Activated CD4-positive, alpha-beta T cell treated with anti-CD3 and anti-CD28 coated beads, Interleukin-2, amount 10 ng/mL, durations not matched to agents 7 days and 5 days (primary cell): ENCODE measurements at regions not wholly inside any gene's neighbourhood (a gene's known extent, or its start where the extent isn't known, plus 50 kb on each side); places are given as distances from the start of the nearest gene placed in this dataset.

Experiments used
- CTCF ChIA-PET: fragments of 350-600 bp; sonication (Branson Sonifier 250); formaldehyde crosslinking; loops from one replicate; lab custom pipeline; 2021; ENCODE audit warnings: antibody characterized with exemption; lab: Charles Lee
- POLR2A ChIA-PET: fragments of 350-600 bp; sonication (Branson Sonifier 250); formaldehyde crosslinking; loops from one replicate; lab custom pipeline; 2021; ENCODE audit warnings: antibody characterized with exemption; lab: Charles Lee
- DNase-seq: peaks from one replicate; pipeline ENCODE4 v3.0.0-alpha.2; 2020
- H3K27ac Mint-ChIP-seq: one replicate; pipeline ENCODE4 v1.8.0; 2021; ENCODE audit warnings: mild to moderate bottlenecking, moderate library complexity, mixed read lengths
- H3K27me3 Mint-ChIP-seq: one replicate; pipeline ENCODE4 v1.8.0; 2021; ENCODE audit warnings: mixed read lengths
- H3K36me3 Mint-ChIP-seq: one replicate; pipeline ENCODE4 v1.8.0; 2021; ENCODE audit warnings: low read depth, mixed read lengths
- H3K4me1 Mint-ChIP-seq: one replicate; pipeline ENCODE4 v1.8.0; 2021; ENCODE audit warnings: mixed read lengths
- H3K4me3 Mint-ChIP-seq: one replicate; pipeline ENCODE4 v1.8.0; 2021; ENCODE audit warnings: mild to moderate bottlenecking, moderate library complexity, mixed read lengths
- H3K9me3 Mint-ChIP-seq: one replicate; pipeline ENCODE4 v1.8.0; 2021; ENCODE audit warnings: mixed read lengths

GRCh38 chr5:145198525-145199260 lies 636.4 kb downstream of the PRELID2 start:
- POLR2A ChIA-PET, result no interaction called here
- no peaks in the 10 kb centered on the region for H3K27me3 Mint-ChIP-seq
- CTCF ChIA-PET, result no interaction called here
- no peaks in the 10 kb centered on the region for H3K36me3 Mint-ChIP-seq
- H3K4me3 Mint-ChIP-seq, result no peak overlapping the region
- peaks cover 2% of the 10 kb centered on the region for H3K9me3 Mint-ChIP-seq
- H3K4me1 Mint-ChIP-seq, result no peaks in the 10 kb centered on the region
- DNase-seq, result no peak
- no peak overlapping the region for H3K27ac Mint-ChIP-seq

- no peaks in the 10 kb centered on the region for H3K27me3 Mint-ChIP-seq
- no peak overlapping the region for H3K4me3 Mint-ChIP-seq
- no peak for DNase-seq
- ChIA-PET CTCF (no interaction called here), POLR2A (no interaction called here)
- H3K9me3 Mint-ChIP-seq, result peaks cover 3% of the 10 kb centered on the region
- no peaks in the 10 kb centered on the region for H3K36me3 Mint-ChIP-seq
- no peaks in the 10 kb centered on the region for H3K4me1 Mint-ChIP-seq
- no peak overlapping the region for H3K27ac Mint-ChIP-seq
Measured at GRCh38 chr5:145189746-145190145, 645.4 kb downstream of the PRELID2 start.

GRCh38 chr5:145180371-145180770 lies 654.8 kb downstream of the PRELID2 start:
- Mint-ChIP-seq H3K4me1 (no peaks in the 10 kb centered on the region), H3K27me3 (no peaks in the 10 kb centered on the region), H3K9me3 (no peaks in the 10 kb centered on the region), H3K4me3 (no peak overlapping the region), H3K36me3 (no peaks in the 10 kb centered on the region), H3K27ac (no peak overlapping the region)
- ChIA-PET POLR2A (no interaction called here), CTCF (no interaction called here)
- no peak for DNase-seq

GRCh38 chr5:145178641-145179523 lies 656.3 kb downstream of the PRELID2 start:
- Mint-ChIP-seq H3K27me3 (no peaks in the 10 kb centered on the region), H3K36me3 (no peaks in the 10 kb centered on the region), H3K4me3 (no peak overlapping the region), H3K4me1 (no peaks in the 10 kb centered on the region), H3K27ac (no peak overlapping the region), H3K9me3 (no peaks in the 10 kb centered on the region)
- ChIA-PET POLR2A (no interaction called here), CTCF (no interaction called here)
- no peak for DNase-seq

GRCh38 chr5:145176041-145176440 lies 659.1 kb downstream of the PRELID2 start:
- Mint-ChIP-seq H3K4me3 (no peak overlapping the region), H3K4me1 (no peaks in the 10 kb centered on the region), H3K27me3 (no peaks in the 10 kb centered on the region), H3K9me3 (no peaks in the 10 kb centered on the region), H3K27ac (no peak overlapping the region), H3K36me3 (no peaks in the 10 kb centered on the region)
- POLR2A ChIA-PET, result no interaction called here
- no peak for DNase-seq
- CTCF ChIA-PET, result interaction anchor here (0.6 kb wide), 1 partner anchor 485 kb away, joined by 3 read pairs; no protein-coding TSS in a partner anchor

GRCh38 chr5:145166110-145166509 lies 669.0 kb downstream of the PRELID2 start:
- no peaks in the 10 kb centered on the region for H3K9me3 Mint-ChIP-seq
- no peaks in the 10 kb centered on the region for H3K4me1 Mint-ChIP-seq
- CTCF ChIA-PET, result no interaction called here
- no peaks in the 10 kb centered on the region for H3K27me3 Mint-ChIP-seq
- H3K27ac Mint-ChIP-seq, result no peak overlapping the region
- no peak for DNase-seq
- POLR2A ChIA-PET, result no interaction called here
- no peak overlapping the region for H3K4me3 Mint-ChIP-seq
- no peaks in the 10 kb centered on the region for H3K36me3 Mint-ChIP-seq

GRCh38 chr5:145163876-145164275 lies 671.3 kb downstream of the PRELID2 start:
- ChIA-PET CTCF (no interaction called here), POLR2A (no interaction called here)
- Mint-ChIP-seq H3K9me3 (no peaks in the 10 kb centered on the region), H3K36me3 (no peaks in the 10 kb centered on the region), H3K27ac (no peak overlapping the region), H3K27me3 (no peaks in the 10 kb centered on the region), H3K4me3 (no peak overlapping the region), H3K4me1 (no peaks in the 10 kb centered on the region)
- no peak for DNase-seq

- no peaks in the 10 kb centered on the region for H3K4me1 Mint-ChIP-seq
- H3K36me3 Mint-ChIP-seq, result no peaks in the 10 kb centered on the region
- H3K9me3 Mint-ChIP-seq, result no peaks in the 10 kb centered on the region
- H3K4me3 Mint-ChIP-seq, result no peak overlapping the region
- H3K27me3 Mint-ChIP-seq, result no peaks in the 10 kb centered on the region
- POLR2A ChIA-PET, result no interaction called here
- no peak for DNase-seq
- CTCF ChIA-PET, result no interaction called here
- no peak overlapping the region for H3K27ac Mint-ChIP-seq
Measured at GRCh38 chr5:145162626-145163025, 672.5 kb downstream of the PRELID2 start.

GRCh38 chr5:145161391-145161790 lies 673.8 kb downstream of the PRELID2 start:
- Mint-ChIP-seq H3K36me3 (no peaks in the 10 kb centered on the region), H3K9me3 (no peaks in the 10 kb centered on the region), H3K27me3 (no peaks in the 10 kb centered on the region)

GRCh38 chr5:145160679-145161078 lies 674.5 kb downstream of the PRELID2 start:
- Mint-ChIP-seq H3K4me3 (no peak overlapping the region), H3K9me3 (peaks cover 3% of the 10 kb centered on the region), H3K36me3 (no peaks in the 10 kb centered on the region), H3K27me3 (no peaks in the 10 kb centered on the region), H3K27ac (no peak overlapping the region), H3K4me1 (no peaks in the 10 kb centered on the region)
- POLR2A ChIA-PET, result no interaction called here
- CTCF ChIA-PET, result no interaction called here
- DNase-seq, result no peak

More at GRCh38 chr5:145161391-145161790, 673.8 kb downstream of the PRELID2 start:
- ChIA-PET POLR2A (no interaction called here), CTCF (no interaction called here)
- no peak overlapping the region for H3K4me3 Mint-ChIP-seq
- H3K4me1 Mint-ChIP-seq, result no peaks in the 10 kb centered on the region
- H3K27ac Mint-ChIP-seq, result no peak overlapping the region
- no peak for DNase-seq

- Mint-ChIP-seq H3K4me1 (no peaks in the 10 kb centered on the region), H3K9me3 (peaks cover 3% of the 10 kb centered on the region), H3K4me3 (no peak overlapping the region), H3K36me3 (no peaks in the 10 kb centered on the region), H3K27ac (no peak overlapping the region), H3K27me3 (no peaks in the 10 kb centered on the region)
- no peak for DNase-seq
- CTCF ChIA-PET, result no interaction called here
- POLR2A ChIA-PET, result no interaction called here
Measured at GRCh38 chr5:145158730-145159129, 676.4 kb downstream of the PRELID2 start.

GRCh38 chr5:145157841-145158240 lies 677.3 kb downstream of the PRELID2 start:
- ChIA-PET POLR2A (no interaction called here), CTCF (no interaction called here)
- H3K36me3 Mint-ChIP-seq, result no peaks in the 10 kb centered on the region
- no peak overlapping the region for H3K27ac Mint-ChIP-seq
- no peak overlapping the region for H3K4me3 Mint-ChIP-seq
- no peak for DNase-seq
- H3K4me1 Mint-ChIP-seq, result no peaks in the 10 kb centered on the region
- H3K9me3 Mint-ChIP-seq, result peaks cover 3% of the 10 kb centered on the region
- no peaks in the 10 kb centered on the region for H3K27me3 Mint-ChIP-seq

- H3K4me1 Mint-ChIP-seq, result no peaks in the 10 kb centered on the region
- no peak overlapping the region for H3K27ac Mint-ChIP-seq
- ChIA-PET POLR2A (no interaction called here), CTCF (no interaction called here)
- H3K27me3 Mint-ChIP-seq, result no peaks in the 10 kb centered on the region
- H3K9me3 Mint-ChIP-seq, result peaks cover 3% of the 10 kb centered on the region
- no peak for DNase-seq
- no peak overlapping the region for H3K4me3 Mint-ChIP-seq
- H3K36me3 Mint-ChIP-seq, result no peaks in the 10 kb centered on the region
Measured at GRCh38 chr5:145141534-145141933, 693.6 kb downstream of the PRELID2 start.
